ENCODE measurements at regions not wholly inside any gene's neighbourhood (a gene's known extent, or its start where the extent isn't known, plus 50 kb on each side); places are given as distances from the start of the nearest gene placed in this dataset.
"Not testable (repeated sequence)": the region's sequence is repeated elsewhere in the genome, so short reads cannot be mapped to it uniquely, and the experiment has no call there.

DNA sequence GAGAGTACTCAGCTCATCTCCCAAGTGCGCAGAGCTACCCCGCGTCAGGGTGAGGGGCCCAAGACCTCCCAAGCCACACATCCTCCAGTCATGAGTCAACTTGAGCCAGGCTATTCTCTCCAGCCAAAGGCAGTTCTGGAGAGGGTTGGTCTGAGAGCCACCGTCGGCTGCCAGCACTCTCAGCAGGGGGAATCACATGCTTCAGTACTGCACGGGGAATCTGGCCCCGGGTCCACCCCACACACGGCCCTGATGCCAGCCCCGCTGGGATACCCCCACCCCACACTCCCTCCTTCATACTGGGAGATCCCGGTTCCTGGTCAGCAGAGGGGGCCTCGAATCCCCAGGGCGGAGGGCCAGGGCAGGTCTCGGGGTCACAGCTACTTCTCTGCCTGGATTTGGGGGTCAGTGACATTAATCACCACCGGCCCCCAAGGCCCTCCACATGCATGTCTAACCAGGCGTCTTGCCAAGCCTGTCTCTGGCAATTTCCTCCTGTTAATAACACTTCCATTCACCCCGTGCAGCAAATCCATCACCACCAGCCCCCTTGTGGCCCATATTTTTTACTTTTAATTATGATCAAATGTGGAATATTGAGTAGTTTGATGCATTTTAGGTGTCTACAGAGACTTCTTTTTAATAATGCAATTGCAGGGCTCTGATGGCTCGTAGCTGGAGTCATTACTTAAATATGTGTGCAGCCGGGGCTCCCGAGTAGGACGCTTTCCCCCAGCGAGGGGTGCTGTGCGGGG lies 102.9 kb upstream of the PPP1R26 start:
- DNase-seq (ENCODE audit: extremely low read depth in 1 of 11, low read depth in 9 of 11, low spot score in 4 of 11), result no peak

DNA sequence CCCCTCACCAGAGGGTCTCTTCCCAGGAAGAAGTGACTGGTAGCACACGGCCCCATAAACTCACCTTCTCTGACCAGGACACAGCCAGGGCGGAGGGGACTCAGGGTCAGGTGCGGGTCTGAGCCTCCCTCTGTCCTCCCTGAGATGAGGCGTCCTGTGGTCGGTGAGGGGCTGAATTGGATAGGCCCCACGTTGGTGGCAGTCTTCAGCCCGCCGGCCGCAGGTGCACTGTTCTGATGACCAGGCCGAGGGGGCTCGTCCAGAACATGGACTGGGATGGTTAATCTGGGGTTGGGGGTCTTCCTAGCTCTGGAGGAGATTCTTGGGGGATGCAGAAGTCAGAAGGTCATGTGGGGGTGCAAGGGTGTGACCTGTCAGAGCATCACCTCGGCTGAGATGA lies 102.2 kb upstream of the PPP1R26 start:
- DNase-seq (ENCODE audit: extremely low read depth in 1 of 11, low read depth in 9 of 11, low spot score in 4 of 11), result no peak

DNA sequence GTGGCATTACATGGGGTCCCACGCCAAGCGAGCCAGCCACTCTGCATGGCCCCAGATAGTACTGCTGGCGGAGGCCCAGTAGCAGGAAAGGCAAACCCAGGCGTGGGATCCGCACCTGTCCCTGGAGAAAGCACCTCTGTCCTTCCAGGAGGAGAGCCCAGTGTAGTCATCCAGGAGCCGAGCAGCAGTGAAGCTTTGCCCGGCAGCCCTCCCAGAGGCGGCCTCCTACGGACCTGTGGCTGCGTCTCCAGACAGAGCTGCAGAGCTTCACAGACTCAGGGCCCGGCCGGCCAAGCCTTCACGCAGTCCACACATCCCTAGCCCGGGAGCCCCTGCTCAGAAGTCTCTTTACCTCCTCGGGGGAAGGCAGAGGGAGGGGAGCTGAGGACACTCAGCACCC lies 100.8 kb upstream of the PPP1R26 start:
- no peak for DNase-seq (ENCODE audit: extremely low read depth in 1 of 11, low read depth in 9 of 11, low spot score in 4 of 11)

- no peak for DNase-seq (ENCODE audit: extremely low read depth in 1 of 11, low read depth in 9 of 11, low spot score in 4 of 11)
These were observed 99.9 kb upstream of the PPP1R26 start for GRCh38 chr9:135379540-135380267.

GRCh38 chr9:135380311-135380960 lies 99.1 kb upstream of the PPP1R26 start:
- DNase-seq (ENCODE audit: extremely low read depth in 1 of 11, low read depth in 9 of 11, low spot score in 4 of 11), result no peak

DNA sequence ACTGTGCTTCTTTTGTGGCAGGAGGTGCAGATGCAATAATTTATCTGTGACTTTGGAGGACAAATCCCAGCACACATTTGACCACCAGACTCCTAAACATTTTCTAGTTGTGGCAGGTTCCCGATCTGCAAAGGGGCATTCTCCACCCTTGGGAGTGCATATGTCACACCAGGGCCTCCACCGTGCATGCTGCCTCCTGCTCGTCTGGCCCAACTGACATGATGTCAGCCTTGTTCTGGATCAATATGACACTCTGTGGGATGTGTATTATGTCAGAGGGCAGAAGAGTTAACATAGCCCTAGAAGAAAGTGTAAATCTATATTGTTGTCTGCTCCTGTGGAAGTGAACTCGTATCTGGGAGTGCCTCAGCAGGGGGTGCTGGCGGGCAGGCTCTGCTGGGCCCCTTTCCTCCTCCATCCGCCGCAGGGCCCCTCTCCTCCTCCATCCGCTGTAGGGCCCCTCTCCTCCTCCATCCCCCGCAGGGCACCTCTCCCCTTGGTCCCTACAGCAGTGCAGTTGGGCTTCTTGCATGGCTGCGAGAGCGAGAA lies 97.7 kb upstream of the PPP1R26 start:
- no peak for DNase-seq (ENCODE audit: extremely low read depth in 1 of 11, low read depth in 9 of 11, low spot score in 4 of 11)

DNA sequence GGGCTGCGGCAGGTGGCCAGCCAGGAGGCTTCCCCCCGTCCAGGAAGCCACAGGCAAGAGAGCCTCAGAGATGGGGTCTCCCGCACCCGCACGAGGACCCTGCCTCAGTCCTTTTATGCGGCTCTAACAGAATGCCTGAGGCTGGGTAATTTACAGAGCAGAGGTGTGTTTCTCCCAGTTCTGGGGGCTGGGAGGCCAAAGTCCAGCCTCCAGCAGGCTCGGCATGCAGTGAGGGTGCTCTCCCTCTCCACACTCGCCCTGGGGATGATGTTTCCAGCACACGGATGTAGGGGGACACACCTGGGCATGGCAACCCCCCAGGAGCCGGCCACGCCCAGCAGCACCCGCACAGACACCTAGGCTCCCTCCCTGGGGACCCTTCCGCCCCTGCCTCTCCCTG lies 95.4 kb upstream of the PPP1R26 start:
- no peak for DNase-seq (ENCODE audit: extremely low read depth in 1 of 11, low read depth in 9 of 11, low spot score in 4 of 11)

DNA sequence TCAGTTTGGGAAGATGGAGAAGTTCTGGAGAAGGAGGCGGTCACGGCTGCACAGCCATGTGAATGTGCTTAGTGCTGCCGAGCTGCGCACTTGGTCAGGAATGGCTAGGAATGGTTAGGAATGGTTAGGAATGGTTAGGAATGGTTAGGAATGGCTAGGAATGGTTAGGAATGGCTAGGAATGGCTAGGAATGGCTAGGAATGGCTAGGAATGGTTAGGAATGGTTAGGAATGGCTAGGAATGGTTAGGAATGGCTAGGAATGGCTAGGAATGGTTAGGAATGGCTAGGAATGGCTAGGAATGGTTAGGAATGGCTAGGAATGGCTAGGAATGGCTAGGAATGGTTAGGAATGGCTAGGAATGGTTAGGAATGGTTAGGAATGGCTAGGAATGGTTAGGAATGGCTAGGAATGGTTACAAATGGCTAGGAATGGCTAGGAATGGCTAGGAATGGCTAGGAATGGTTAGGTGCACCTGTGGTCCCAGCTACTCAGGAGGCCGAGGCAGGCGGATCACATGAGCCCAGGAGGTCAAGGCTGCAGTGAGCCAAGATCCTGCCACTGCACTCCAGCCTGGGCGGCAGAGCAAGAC lies 94.7 kb upstream of the PPP1R26 start:
- DNase-seq (ENCODE audit: extremely low read depth in 1 of 11, low read depth in 9 of 11, low spot score in 4 of 11), result not testable (repeated sequence)

- no peak for DNase-seq (ENCODE audit: extremely low read depth in 1 of 11, low read depth in 9 of 11, low spot score in 4 of 11)
These were observed 93.8 kb upstream of the PPP1R26 start for GRCh38 chr9:135385793-135386192.

GRCh38 chr9:135387976-135388375 lies 91.6 kb upstream of the PPP1R26 start:
- DNase-seq (ENCODE audit: extremely low read depth in 1 of 11, low read depth in 9 of 11, low spot score in 4 of 11), result no peak

- DNase-seq (ENCODE audit: extremely low read depth in 1 of 11, low read depth in 9 of 11, low spot score in 4 of 11), result no peak
These were observed 91.1 kb upstream of the PPP1R26 start for GRCh38 chr9:135388530-135388929.

- no peak for DNase-seq (ENCODE audit: extremely low read depth in 1 of 11, low read depth in 9 of 11, low spot score in 4 of 11)
These were observed 87.8 kb upstream of the PPP1R26 start for GRCh38 chr9:135391759-135392158.

DNA sequence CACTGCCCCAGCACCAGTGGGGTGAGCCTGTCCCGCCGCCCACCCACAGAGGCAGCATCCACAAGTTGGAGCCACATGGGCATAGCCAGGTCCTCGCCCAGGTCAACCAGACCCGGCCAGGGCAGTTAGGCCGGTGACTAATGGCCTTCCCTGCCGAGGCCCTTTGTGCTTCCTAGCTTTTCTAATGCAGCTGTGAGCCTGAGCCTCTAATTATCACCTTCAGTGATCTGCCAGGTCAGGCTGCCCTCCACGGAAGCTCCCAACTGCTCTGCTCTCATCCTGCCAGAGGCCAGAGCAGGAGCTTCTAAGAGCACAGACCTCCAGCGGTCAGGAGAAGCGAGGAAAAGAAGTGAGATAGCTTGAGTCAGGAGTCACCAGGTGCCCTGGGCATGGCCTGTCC lies 87.1 kb upstream of the PPP1R26 start:
- no peak for DNase-seq (ENCODE audit: extremely low read depth in 1 of 11, low read depth in 9 of 11, low spot score in 4 of 11)

DNA sequence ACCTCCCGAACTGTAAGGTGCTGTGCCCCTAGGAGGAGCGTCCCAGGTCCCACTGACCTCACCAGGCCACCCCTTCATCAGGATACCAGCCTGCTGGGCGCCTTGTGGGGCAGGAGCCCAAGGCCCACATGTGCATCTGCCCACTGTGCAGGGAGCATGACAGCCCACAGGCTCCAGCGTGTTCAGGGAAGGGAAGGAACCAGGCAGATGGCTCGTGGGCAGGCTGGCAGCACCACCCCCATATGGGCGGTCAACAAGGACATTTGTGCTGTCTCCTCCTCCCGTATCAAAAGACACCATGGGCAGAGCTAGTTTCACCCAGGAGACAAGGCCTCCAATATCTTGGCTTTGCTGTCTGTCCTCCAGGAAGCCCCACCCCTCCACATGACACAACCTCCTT lies 85.5 kb upstream of the PPP1R26 start:
- no peak for DNase-seq (ENCODE audit: extremely low read depth in 1 of 11, low read depth in 9 of 11, low spot score in 4 of 11)

DNA sequence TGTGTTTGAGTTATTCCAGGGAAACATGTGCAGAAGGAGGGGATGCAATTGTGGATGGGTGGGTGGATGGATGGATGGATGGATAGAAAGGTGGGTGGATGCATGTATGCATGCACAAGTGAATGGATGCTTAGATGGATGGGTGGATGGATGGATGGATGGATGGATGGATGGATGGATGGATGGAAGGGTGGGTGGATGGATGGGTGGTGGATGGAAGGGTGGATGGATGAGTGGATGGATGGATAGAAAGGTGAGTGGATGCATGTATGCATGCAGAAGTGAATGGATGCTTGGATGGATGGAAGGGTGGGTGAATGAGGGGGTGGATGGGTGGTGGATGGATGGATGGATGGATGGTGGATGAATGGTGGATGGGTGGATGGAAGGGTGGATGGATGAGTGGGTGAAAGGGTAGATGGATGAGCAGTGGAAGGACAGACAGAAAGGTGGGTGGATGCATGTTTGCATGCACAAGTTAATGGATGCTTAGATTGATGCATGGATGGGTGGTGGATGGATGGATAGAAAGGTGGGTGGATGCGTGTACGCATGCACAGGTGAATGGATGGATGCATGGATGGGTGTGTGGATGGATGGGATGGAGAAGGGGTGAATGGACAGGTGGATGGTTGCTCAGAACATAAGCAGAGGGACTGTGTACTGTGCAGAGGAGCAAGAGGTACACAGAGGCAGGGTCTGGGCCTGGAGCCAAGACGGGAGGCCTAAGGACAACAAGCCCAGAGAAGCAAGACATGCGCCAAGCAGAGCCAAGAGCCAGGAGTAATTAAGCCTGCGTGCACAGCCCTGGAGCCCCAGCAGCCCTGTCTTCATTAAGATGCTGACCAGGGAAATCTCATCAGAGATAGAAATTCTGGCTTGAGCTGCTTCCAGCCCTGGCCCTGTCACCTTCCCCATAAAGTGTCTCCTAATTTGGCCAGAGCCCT lies 84.6 kb upstream of the PPP1R26 start:
- no peak for DNase-seq (ENCODE audit: extremely low read depth in 1 of 11, low read depth in 9 of 11, low spot score in 4 of 11)

GRCh38 chr9:135397142-135397541 lies 82.4 kb upstream of the PPP1R26 start:
- no peak for DNase-seq (ENCODE audit: extremely low read depth in 1 of 11, low read depth in 9 of 11, low spot score in 4 of 11)

DNA sequence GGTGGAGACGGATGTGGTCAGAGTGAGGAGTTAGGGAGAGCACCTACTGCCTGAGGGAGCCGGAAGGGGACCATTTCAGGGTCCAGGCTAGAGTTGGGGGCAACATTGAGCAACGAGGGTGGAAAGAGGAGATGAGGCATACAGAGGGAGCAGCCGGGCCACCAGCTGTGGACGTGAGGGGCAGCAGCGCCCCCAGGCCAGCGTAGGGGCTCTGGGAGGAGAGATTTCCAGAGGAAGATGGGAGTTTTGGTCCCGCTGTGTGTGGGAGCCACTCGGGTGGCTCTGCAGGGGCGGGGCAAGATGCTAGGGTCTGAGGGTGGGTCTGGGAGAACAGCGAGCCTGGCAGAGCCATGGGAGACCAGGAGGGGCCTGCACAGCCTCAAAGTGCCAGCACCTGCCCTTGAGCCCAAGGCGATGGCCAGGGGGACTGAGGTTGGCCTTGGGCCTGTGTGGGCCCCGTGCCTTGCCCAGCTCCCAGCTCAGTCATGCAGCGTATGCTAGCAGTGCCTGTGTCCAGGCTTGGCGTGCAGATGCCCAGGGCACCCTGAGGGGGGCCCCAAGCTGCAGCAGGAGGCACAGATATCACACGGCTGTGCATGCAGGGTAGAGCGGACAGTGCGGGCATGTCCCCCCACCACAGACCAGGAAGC lies 80.5 kb upstream of the PPP1R26 start:
- no peak for DNase-seq (ENCODE audit: extremely low read depth in 1 of 11, low read depth in 9 of 11, low spot score in 4 of 11)

DNA sequence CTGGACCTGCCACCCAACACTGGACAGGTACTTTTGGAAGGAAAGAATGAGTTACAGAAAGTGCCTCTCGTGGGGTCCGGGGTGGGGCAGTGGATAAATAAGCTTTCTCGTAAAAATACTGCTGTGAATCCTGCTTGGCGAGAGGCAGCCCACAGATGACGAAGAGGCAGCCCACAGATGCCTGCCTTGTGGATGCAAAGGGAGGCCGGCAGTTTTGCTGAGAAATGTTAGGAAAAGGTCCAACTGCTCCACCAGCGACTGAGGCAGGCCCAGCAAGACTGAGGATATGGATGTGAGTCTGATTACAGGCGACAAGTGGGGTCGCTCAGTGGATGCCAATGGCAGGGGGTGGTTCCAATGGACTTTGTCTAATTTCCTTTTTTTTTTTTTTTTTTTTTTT lies 79.1 kb upstream of the PPP1R26 start:
- no peak for DNase-seq (ENCODE audit: extremely low read depth in 1 of 11, low read depth in 9 of 11, low spot score in 4 of 11)
